Right lobe of liver (tissue), 4 donors: ENCODE measurements at regions not wholly inside any gene's neighbourhood (a gene's known extent, or its start where the extent isn't known, plus 50 kb on each side); places are given as distances from the start of the nearest gene placed in this dataset.

Experiments used
- CTCF ChIP-seq, 4 donors: fragments of 200-600 bp in 3 of 4; fragments of 450-650 bp in 1 of 4; IDR thresholded peaks; one replicate each; pipeline versions ENCODE4 v1.5.1 to v1.8.0; 2016 to 2022; ENCODE audit warnings: antibody characterized with exemption in 4 of 4, mild to moderate bottlenecking in 2 of 4
- POLR2A ChIP-seq: fragments of 450-650 bp; IDR thresholded peaks from one replicate; pipeline ENCODE4 v1.6.1; 2017; ENCODE audit warnings: antibody characterized with exemption, mild to moderate bottlenecking
- donor health status: DM: no; HTN: no; CAD: no.
- donor health status: DM: no; HTN: no; CAD: no.
- donor health status: DM: no; HTN: yes; CAD: no.

- TF ChIP-seq CTCF (IDR thresholded peaks at IDR 0.05), result no peak
- no peak for TF ChIP-seq POLR2A
These were observed 341.2 kb downstream of the RAD51AP2 start for GRCh38 chr2:17177088-17177487.
